ENCODE measurements at regions not wholly inside any gene's neighbourhood (a gene's known extent, or its start where the extent isn't known, plus 50 kb on each side); places are given as distances from the start of the nearest gene placed in this dataset.
A peak's percentile ranks its signal among the peaks of the same experiment; 100 is the strongest.

- ATAC-seq (peak; percentile 49), DNase-seq (peak; percentile 58 to 84 (median 72))
- H3K27ac ChIP-seq, result peak overlapping the region; percentile 76 to 95 (median 86)
- TF ChIP-seq CTCF (IDR thresholded peaks at IDR 0.05), result peak in 1 of 7 experiments; percentile 3
- TF ChIP-seq POLR2A (IDR thresholded peaks at IDR 0.05), result peak in 2 of 3 donors; percentile 13 to 39
- peak overlapping the region; percentile 39 to 66 for H3K4me3 ChIP-seq
- no peaks in the 10 kb centered on the region for H3K36me3 ChIP-seq (replicated peaks in 1 of 2; ENCODE audit: insufficient read depth in 1 of 2, low read depth in 2 of 2)
- no peaks in the 10 kb centered on the region for H3K27me3 ChIP-seq
- intact Hi-C loops (cut with DNase I), result no loop called here
- 2 to 4% methylated on average over 18 to 49 of the region's 49 CpGs for WGBS, 2 donors
- H3K9me3 ChIP-seq, result no peaks in the 10 kb centered on the region
- H3K4me1 ChIP-seq, result peaks cover 29% of the 10 kb centered on the region
Observed at GRCh38 chr10:50990568-50991455, 83.5 kb upstream of the PRKG1 start.

GRCh38 chr10:50991456-50992355 lies 82.6 kb upstream of the PRKG1 start:
- TF ChIP-seq POLR2A (IDR thresholded peaks at IDR 0.05), result peak; percentile 28 to 35 (median 31)
- no peak for TF ChIP-seq CTCF (IDR thresholded peaks at IDR 0.05)
- 0% methylated on average over 35 to 66 of the region's 72 CpGs for WGBS, 2 donors

DNA sequence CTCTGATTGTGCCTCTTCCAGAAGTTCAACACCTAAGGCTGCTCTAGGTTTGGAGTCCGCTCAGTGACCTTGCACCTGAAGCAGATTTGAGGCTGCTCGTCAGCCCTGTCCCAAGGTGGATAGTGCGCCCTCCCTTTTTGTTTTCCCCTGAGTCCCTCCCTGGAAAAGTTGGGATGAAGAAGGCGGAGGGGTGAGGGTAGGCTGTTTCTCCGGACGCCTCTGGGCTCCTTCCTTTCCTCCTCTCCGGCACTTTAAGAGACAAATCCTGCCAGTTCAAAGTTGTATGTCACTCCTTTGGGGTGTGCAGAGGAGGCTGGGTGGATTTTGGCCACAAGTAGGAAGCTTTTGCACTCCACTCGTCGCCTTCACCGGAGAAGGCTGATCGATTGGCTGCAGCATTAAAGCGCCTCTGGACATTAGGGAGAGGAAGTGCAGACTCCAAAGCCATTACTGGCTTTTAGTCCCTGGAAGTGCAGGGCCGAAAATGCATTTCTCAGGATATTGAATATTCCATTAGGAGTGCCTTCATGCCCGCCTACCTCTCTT lies 81.9 kb upstream of the PRKG1 start:
- H3K36me3 ChIP-seq (replicated peaks in 1 of 2; ENCODE audit: insufficient read depth in 1 of 2, low read depth in 2 of 2), result no peaks in the 10 kb centered on the region
- peak; percentile 8 for ATAC-seq
- peak in 3 of 4 donors; percentile 22 to 43 (median 23) for DNase-seq
- H3K4me3 ChIP-seq, result peak overlapping the region; percentile 66 to 84
- H3K9me3 ChIP-seq, result no peaks in the 10 kb centered on the region
- no peak for TF ChIP-seq CTCF (IDR thresholded peaks at IDR 0.05)
- TF ChIP-seq POLR2A (IDR thresholded peaks at IDR 0.05), result no peak
- intact Hi-C loops (cut with DNase I), result no loop called here
- H3K27ac ChIP-seq, result peak overlapping the region; percentile 76 to 95 (median 86)
- peaks cover 29% of the 10 kb centered on the region for H3K4me1 ChIP-seq
- no peaks in the 10 kb centered on the region for H3K27me3 ChIP-seq
- 7 to 15% methylated on average over 14 of the region's 14 CpGs for WGBS, 2 donors

More at GRCh38 chr10:50991456-50992355, 82.6 kb upstream of the PRKG1 start:
- no peaks in the 10 kb centered on the region for H3K9me3 ChIP-seq
- no peaks in the 10 kb centered on the region for H3K27me3 ChIP-seq
- peak overlapping the region; percentile 76 to 95 (median 86) for H3K27ac ChIP-seq
- peak; percentile 45 for ATAC-seq
- H3K4me3 ChIP-seq, result peak overlapping the region; percentile 66 to 84
- intact Hi-C loops (cut with DNase I), result no loop called here
- no peaks in the 10 kb centered on the region for H3K36me3 ChIP-seq (replicated peaks in 1 of 2; ENCODE audit: insufficient read depth in 1 of 2, low read depth in 2 of 2)
- H3K4me1 ChIP-seq, result peaks cover 29% of the 10 kb centered on the region
- peak; percentile 42 to 65 (median 47) for DNase-seq

DNA sequence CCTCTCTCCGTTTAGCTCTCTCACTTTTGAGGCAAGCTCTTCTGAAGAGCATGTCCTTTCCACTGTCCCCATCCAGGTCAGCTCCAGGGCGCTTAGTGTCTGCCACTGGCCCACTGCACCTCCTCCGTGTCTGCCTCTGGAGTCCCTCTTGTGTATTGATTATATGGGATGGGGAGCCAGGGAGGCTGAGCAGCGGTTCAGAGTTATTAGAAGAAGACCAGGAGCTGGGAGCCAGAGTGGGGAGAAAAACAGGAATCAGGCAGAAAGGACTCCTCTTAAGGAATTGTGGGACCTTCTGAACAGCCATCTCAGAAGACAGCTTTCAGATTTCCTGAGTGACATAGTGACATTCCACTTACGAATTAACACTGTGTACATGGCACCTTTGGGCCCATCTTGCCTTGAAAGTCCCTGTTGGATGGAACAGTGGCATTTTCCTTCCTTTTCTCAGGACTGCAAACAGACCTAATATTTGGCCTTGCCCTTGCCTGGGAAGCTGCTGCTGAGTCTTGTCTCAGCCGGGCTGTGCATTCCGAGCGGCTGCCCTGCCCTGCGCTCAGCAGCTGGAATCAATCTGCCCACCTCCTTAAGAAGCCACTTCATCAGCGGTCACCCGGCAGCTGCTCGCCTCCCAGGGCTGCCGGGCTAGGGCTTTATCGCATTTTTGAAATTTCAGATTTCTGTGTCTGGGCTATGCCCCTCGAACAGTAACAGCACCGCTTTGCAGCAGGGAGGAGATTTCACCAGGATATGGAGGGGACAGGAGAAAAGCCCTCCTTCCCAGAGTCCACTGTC lies 81.1 kb upstream of the PRKG1 start:
- ATAC-seq (no peak), DNase-seq (peak in 3 of 4 donors; percentile 17 to 51 (median 25))
- TF ChIP-seq CTCF (IDR thresholded peaks at IDR 0.05) (no peak), POLR2A (IDR thresholded peaks at IDR 0.05) (no peak)
- WGBS, 2 donors, result 8 to 17% methylated on average over 13 to 16 of the region's 16 CpGs
- intact Hi-C loops (cut with DNase I), result no loop called here
- Histone ChIP-seq H3K27ac (peak overlapping the region; percentile 76 to 95 (median 86)), H3K27me3 (no peaks in the 10 kb centered on the region), H3K4me1 (peaks cover 32% of the 10 kb centered on the region), H3K4me3 (peak overlapping the region in 1 of 2 donors; percentile 4), H3K36me3 (replicated peaks in 1 of 2; ENCODE audit: insufficient read depth in 1 of 2, low read depth in 2 of 2) (no peaks in the 10 kb centered on the region), H3K9me3 (no peaks in the 10 kb centered on the region)

Data from body of pancreas (tissue), 4 donors.